WI38 (cell line): ENCODE measurements at regions not wholly inside any gene's neighbourhood (a gene's known extent, or its start where the extent isn't known, plus 50 kb on each side); places are given as distances from the start of the nearest gene placed in this dataset.

Experiments
- H3K4me3 ChIP-seq: 2 replicates; pipeline ENCODE4 v1.5.1; 2011; ENCODE audit warnings: low read depth, mild to moderate bottlenecking, control low read depth, low read length
- TF ChIP-seq, protein P1 (sequence below): IDR thresholded peaks from 2 replicates; pipeline ENCODE4 v1.5.1; 2012; ENCODE audit warnings: low read depth, mild to moderate bottlenecking, control low read depth, low read length

DNA sequence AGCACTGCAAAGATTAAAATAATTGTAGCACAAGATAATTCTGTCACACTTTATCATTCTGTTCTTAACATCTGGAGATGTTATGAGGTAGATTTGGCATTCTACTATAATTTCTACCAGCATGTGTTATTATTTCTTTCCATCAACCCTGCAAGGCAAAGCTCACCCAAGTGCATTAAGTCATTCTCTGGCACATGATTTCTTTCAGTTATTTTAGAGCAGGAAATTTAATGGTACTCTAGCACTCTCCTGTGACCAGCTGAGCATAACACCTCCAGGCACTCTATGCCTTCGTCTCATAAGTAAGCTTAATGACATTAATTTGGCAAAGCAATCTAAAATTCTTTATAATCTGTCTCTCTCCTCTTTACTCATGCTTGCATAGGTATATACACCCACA, 300.2 kb upstream of the GPR149 start:
- H3K4me3 ChIP-seq, result no peak overlapping the region
- TF ChIP-seq, protein P1, sequence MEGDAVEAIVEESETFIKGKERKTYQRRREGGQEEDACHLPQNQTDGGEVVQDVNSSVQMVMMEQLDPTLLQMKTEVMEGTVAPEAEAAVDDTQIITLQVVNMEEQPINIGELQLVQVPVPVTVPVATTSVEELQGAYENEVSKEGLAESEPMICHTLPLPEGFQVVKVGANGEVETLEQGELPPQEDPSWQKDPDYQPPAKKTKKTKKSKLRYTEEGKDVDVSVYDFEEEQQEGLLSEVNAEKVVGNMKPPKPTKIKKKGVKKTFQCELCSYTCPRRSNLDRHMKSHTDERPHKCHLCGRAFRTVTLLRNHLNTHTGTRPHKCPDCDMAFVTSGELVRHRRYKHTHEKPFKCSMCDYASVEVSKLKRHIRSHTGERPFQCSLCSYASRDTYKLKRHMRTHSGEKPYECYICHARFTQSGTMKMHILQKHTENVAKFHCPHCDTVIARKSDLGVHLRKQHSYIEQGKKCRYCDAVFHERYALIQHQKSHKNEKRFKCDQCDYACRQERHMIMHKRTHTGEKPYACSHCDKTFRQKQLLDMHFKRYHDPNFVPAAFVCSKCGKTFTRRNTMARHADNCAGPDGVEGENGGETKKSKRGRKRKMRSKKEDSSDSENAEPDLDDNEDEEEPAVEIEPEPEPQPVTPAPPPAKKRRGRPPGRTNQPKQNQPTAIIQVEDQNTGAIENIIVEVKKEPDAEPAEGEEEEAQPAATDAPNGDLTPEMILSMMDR, result no peak

DNA sequence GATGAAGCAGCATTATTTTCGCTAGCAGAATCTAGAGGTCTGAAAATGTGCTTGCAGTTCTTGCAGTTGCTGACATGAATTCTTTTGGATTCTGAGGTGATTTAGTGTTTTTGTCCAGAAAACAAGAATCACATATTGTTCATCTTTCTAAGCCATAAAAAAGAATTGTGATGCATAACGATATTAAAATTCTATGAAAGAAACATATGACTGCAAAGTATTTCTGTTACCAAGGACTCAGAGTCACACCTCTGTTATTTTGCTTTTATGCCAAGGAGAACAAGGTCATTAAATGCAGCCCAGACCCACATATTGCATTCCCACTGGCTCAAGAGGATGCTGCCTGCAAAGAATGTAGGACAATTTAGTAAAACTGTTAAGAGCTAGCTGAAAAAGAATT, 299.8 kb upstream of the GPR149 start:
- TF ChIP-seq, protein P1, result no peak
- no peak overlapping the region for H3K4me3 ChIP-seq

DNA sequence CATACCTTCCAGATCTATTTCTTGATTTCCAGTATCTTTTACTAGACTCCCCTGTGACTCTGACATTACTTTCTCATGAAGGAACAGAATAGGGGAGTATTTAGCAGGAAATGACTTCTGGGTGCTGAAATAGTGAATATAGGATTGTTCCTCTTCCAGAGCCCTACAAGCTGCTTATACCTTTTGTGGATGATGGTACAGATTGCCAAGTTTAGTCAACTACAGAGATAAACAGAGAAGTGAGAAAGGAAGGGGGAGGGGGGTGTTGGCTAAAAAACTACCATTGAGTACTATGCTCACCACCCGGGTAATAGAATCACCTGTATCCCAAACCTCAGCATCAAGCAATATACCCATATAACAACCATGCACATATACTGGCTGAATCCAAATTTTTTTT, 298.3 kb upstream of the GPR149 start:
- H3K4me3 ChIP-seq, result no peak overlapping the region
- TF ChIP-seq, protein P1, result no peak

DNA sequence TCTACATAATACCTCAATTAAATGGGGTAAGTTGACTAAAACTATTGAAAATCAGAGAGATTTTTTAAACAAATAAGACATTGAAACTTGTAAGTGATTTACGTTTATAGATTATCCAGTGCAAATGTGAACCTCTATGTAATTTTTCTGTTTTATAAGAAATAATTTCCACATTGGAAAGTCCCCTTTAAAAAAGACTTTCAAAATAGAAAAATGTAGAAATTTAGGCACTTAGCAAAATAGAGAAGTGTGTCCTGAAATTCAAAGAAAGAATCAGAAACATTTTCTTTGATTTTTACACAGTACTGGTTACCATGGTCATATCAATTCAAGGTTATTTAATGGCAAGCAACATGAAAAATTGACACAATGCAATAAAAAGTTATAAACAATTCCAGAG, 290.9 kb upstream of the GPR149 start:
- no peak overlapping the region for H3K4me3 ChIP-seq
- TF ChIP-seq, protein P1, result no peak

DNA sequence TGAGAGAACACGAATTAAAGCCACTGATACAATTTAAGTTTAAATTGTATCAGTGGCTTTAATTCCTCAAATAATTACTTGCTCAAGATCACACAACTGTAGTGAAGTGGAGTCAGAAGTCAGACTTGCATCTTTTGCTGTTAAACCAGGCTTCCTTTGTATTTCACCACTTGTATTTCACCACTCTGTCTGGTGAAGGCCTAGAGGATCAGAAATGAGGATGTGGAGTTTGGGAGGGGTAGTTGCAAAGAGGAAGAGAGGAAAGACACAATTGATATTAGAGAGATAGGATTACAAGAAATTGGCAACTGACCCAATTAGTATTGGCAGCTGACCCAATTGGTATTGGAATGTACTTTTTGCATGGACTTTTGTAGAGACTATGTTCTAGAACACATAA, 288.1 kb upstream of the GPR149 start:
- H3K4me3 ChIP-seq, result no peak overlapping the region
- TF ChIP-seq, protein P1, result no peak

DNA sequence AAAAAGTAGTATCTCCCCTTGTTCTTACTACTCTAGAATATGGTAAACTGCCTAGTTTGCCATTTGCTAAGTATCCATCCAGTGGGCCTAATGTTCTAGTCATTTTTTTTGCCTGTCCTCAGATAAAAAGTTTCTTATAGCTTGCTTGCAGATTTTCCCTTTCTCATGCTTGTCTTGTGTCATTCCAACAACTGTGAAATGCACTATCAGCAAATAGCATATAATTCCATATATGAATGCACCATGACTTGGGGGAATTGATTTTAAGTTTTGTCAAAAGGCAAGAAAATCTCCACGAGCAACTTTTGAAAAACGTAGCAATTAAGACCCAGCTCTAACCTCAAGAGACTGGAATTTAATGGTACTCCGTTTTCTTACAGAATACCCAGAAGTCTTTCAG, 286.2 kb upstream of the GPR149 start:
- H3K4me3 ChIP-seq, result no peak overlapping the region
- TF ChIP-seq, protein P1, result no peak

DNA sequence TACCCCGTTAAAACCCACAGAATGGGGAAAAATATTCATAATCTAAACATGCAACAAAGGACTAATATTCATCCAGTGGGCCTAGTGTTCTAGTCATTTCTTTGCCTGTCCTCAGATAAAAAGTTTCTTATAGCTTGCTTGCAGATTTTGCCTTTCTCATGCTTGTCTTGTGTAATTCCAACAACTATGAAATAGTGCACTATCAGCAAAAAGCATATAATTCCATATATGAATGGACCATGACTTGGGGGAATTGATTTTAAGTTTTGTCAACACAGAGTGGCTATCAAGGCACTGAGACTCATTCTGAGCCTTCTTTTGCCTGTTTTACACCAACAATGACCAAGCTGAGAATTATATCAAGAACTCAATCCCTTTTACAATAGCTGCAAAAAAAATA, 278.6 kb upstream of the GPR149 start:
- H3K4me3 ChIP-seq, result no peak overlapping the region
- TF ChIP-seq, protein P1, result no peak
